HCT116 (cell line): ENCODE measurements at regions not wholly inside any gene's neighbourhood (a gene's known extent, or its start where the extent isn't known, plus 50 kb on each side); places are given as distances from the start of the nearest gene placed in this dataset.

Experiments used
- ATAC-seq: fragments of 200-7000 bp; cut with Tn5 transposase; 2 replicates; pipeline ENCODE4 v1.9.1; 2020; ENCODE audit warnings: mild to moderate bottlenecking, moderate library complexity
- BruUV-seq: library from RNA; stranded (reverse); fragments of 400-500 nt; replicated peaks from 2 replicates; lab custom pipeline; 2021; lab: Mats Ljungman, UMichigan
- CTCF ChIA-PET: fragments of 300-600 bp; sonication (Branson Sonifier 250); formaldehyde crosslinking; loops from one replicate; lab custom pipeline; 2021; ENCODE audit warnings: antibody characterized with exemption; lab: Charles Lee
- POLR2A ChIA-PET: fragments of 300-600, 350-600 bp; sonication (Branson Sonifier 250); formaldehyde crosslinking; loops from one replicate; lab custom pipeline; 2021; ENCODE audit warnings: antibody characterized with exemption; lab: Charles Lee
- RAD21 ChIA-PET, 2 experiments: fragments of 300-600 bp; sonication (Branson Sonifier 250); formaldehyde crosslinking; loops; one replicate each; lab custom pipeline; 2023; ENCODE audit warnings: low total read pairs in 2 of 2; ENCODE audit not compliant: uncharacterized antibody in 2 of 2, unreplicated experiment in 2 of 2, low non-redundant PET in 1 of 2; lab: Charles Lee
- DNase-seq: peaks from one replicate; pipeline ENCODE4 v3.0.0-alpha.2; 2010; ENCODE audit warnings: low read depth, low spot score
- H2AFZ ChIP-seq: fragments of 200-600 bp; shearing (Covaris generic), sonication (generic); 2 replicates; pipeline ENCODE4 v1.6.1; 2017; ENCODE audit warnings: low read depth, mixed run types, mixed read lengths, antibody characterized with exemption, low read length; ENCODE audit not compliant: poor library complexity, severe bottlenecking
- H3K27ac ChIP-seq: 2 replicates; pipeline ENCODE4 v1.5.1; 2012; ENCODE audit warnings: low read depth, low read length
- H3K27me3 ChIP-seq: fragments of 200-600 bp; sonication (generic); 2 replicates; pipeline ENCODE4 v1.6.1; 2016; ENCODE audit warnings: mixed run types, low read length, mixed read lengths; ENCODE audit not compliant: insufficient read depth
- H3K36me3 ChIP-seq, 2 experiments: fragments of 200-500 bp in 1 of 2; fragments of 200-600 bp in 1 of 2; sonication (Bioruptor generic) in 1 of 2; sonication (generic) in 1 of 2; 2 replicates each; pipeline versions ENCODE4 v1.5.1 to v1.6.1; 2014 to 2016; ENCODE audit warnings: low read length in 2 of 2, inconsistent platforms in 1 of 2, mixed read lengths in 1 of 2, mixed run types in 1 of 2; ENCODE audit not compliant: insufficient read depth in 2 of 2, control insufficient read depth in 1 of 2
- H3K4me1 ChIP-seq, 2 experiments: fragments of 200-600 bp in 1 of 2; sonication (generic) in 1 of 2; 2 replicates each; pipeline versions ENCODE4 v1.5.1 to v1.6.1; 2012 to 2017; ENCODE audit warnings: low read length in 2 of 2, inconsistent platforms in 1 of 2, mild to moderate bottlenecking in 1 of 2, mixed read lengths in 1 of 2, mixed run types in 1 of 2, moderate library complexity in 1 of 2; ENCODE audit not compliant: insufficient read depth in 2 of 2, control insufficient read depth in 1 of 2
- H3K4me2 ChIP-seq: fragments of 200-600 bp; sonication (generic); 2 replicates; pipeline ENCODE4 v1.6.1; 2017; ENCODE audit warnings: mixed run types, low read length, mixed read lengths
- H3K4me3 ChIP-seq, 2 experiments: fragments of 200-600 bp in 1 of 2; sonication (generic) in 1 of 2; replicated peaks in 1 of 2; 2 replicates each; pipeline ENCODE4 v1.5.1; 2011 to 2016; ENCODE audit warnings: low read length in 2 of 2, control low read depth in 1 of 2, low read depth in 1 of 2, mild to moderate bottlenecking in 1 of 2, mixed read lengths in 1 of 2, mixed run types in 1 of 2
- H3K79me2 ChIP-seq: fragments of 200-600 bp; sonication (generic); 2 replicates; pipeline ENCODE4 v1.6.1; 2017; ENCODE audit warnings: mild to moderate bottlenecking, mixed run types, low read length, moderate library complexity, mixed read lengths; ENCODE audit not compliant: insufficient read depth
- H3K9ac ChIP-seq: fragments of 200-600 bp; sonication (generic); 2 replicates; pipeline ENCODE4 v1.6.1; 2016; ENCODE audit warnings: low read length, mixed read lengths
- H3K9me2 ChIP-seq: fragments of 200-600 bp; sonication (generic), shearing (Covaris generic); 2 replicates; pipeline ENCODE4 v1.6.1; 2017; ENCODE audit warnings: mixed run types, mild to moderate bottlenecking, moderate library complexity; ENCODE audit not compliant: insufficient read depth
- H3K9me3 ChIP-seq, 2 experiments: fragments of 200-500 bp in 1 of 2; fragments of 200-600 bp in 1 of 2; sonication (Bioruptor generic) in 1 of 2; sonication (generic) in 1 of 2; 2 replicates each; pipeline ENCODE4 v1.6.1; 2014 to 2017; ENCODE audit warnings: low read length in 2 of 2, mixed read lengths in 2 of 2, inconsistent platforms in 1 of 2, low read depth in 1 of 2, mild to moderate bottlenecking in 1 of 2, mixed run types in 1 of 2, moderate library complexity in 1 of 2; ENCODE audit not compliant: control insufficient read depth in 1 of 2, insufficient read depth in 1 of 2
- H4K20me1 ChIP-seq: fragments of 200-600 bp; sonication (generic), shearing (Covaris generic); 2 replicates; pipeline ENCODE4 v1.6.1; 2017; ENCODE audit warnings: mixed run types, mild to moderate bottlenecking, moderate library complexity; ENCODE audit not compliant: insufficient read depth
- CEBPB ChIP-seq: IDR thresholded peaks from 2 replicates; pipeline ENCODE4 v1.6.1; 2012; ENCODE audit warnings: low read depth
- EZH2 ChIP-seq: fragments of 200-600 bp; sonication (generic); IDR thresholded peaks from 2 replicates; pipeline ENCODE4 v1.6.1; 2017; ENCODE audit warnings: antibody characterized with exemption, mixed run types
- EZH2phosphoT487 ChIP-seq: fragments of 200-600 bp; IDR thresholded peaks from 2 replicates; pipeline ENCODE4 v1.6.1; 2018; ENCODE audit warnings: antibody characterized with exemption, borderline replicate concordance
- FOSL1 ChIP-seq: IDR thresholded peaks from 2 replicates; pipeline ENCODE4 v1.6.1; 2012; ENCODE audit warnings: low read depth
- POLR2AphosphoS5 ChIP-seq: IDR thresholded peaks from 2 replicates; pipeline ENCODE4 v1.6.1; 2011; ENCODE audit warnings: mild to moderate bottlenecking, low read depth, low read length, moderate library complexity
- RAD21 ChIP-seq: IDR thresholded peaks from 2 replicates; pipeline ENCODE4 v1.6.1; 2012; ENCODE audit warnings: low read depth, mild to moderate bottlenecking
- SIN3A ChIP-seq: IDR thresholded peaks from 2 replicates; pipeline ENCODE4 v1.6.1; 2012; ENCODE audit warnings: low read depth
- SP1 ChIP-seq: IDR thresholded peaks from 2 replicates; pipeline ENCODE4 v1.6.1; 2012; ENCODE audit warnings: low read depth
- TCF7L2 ChIP-seq: IDR thresholded peaks from 2 replicates; pipeline ENCODE4 v1.7.0; 2011; ENCODE audit warnings: borderline replicate concordance, inconsistent platforms; ENCODE audit not compliant: insufficient read depth, insufficient read length; ENCODE audit errors: extremely low read depth
- YY1 ChIP-seq: IDR thresholded peaks from 2 replicates; pipeline ENCODE4 v1.6.1; 2011; ENCODE audit warnings: low read length, low read depth, moderate library complexity, mild to moderate bottlenecking; ENCODE audit not compliant: insufficient replicate concordance; ENCODE audit errors: extremely low read depth
- ZBTB33 ChIP-seq: IDR thresholded peaks from 2 replicates; pipeline ENCODE4 v1.6.1; 2011; ENCODE audit warnings: mild to moderate bottlenecking, low read length, moderate library complexity; ENCODE audit not compliant: insufficient replicate concordance; ENCODE audit errors: extremely low read depth
- ZFX ChIP-seq: fragments of 450-650 bp; IDR thresholded peaks from 2 replicates; pipeline ENCODE4 v1.6.1; 2017
- ZNF274 ChIP-seq: fragments of 200-500 bp; sonication (Bioruptor generic); IDR thresholded peaks from 2 replicates; pipeline ENCODE4 v1.6.1; 2014; ENCODE audit warnings: mild to moderate bottlenecking, low read depth, low read length, inconsistent platforms
- intact Hi-C: fragments of 100-400 bp; cut with micrococcal nuclease; formaldehyde crosslinking; loops from 2 replicates; pipeline ENCODE4 v1.10.0; 2022
- TF ChIP-seq, protein P1 (sequence below): IDR thresholded peaks from 2 replicates; pipeline ENCODE4 v1.6.1; 2012

GRCh38 chr11:92667486-92668152 is 301.8 kb upstream of the MTNR1B start:
- TF ChIP-seq POLR2AphosphoS5, result no peak
- TF ChIP-seq, protein P1, sequence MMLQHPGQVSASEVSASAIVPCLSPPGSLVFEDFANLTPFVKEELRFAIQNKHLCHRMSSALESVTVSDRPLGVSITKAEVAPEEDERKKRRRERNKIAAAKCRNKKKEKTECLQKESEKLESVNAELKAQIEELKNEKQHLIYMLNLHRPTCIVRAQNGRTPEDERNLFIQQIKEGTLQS, result no peak
- TF ChIP-seq ZBTB33, result no peak
- no peak for TF ChIP-seq ZNF274
- no peak for TF ChIP-seq ZFX
- TF ChIP-seq RAD21, result no peak
- TF ChIP-seq FOSL1, result no peak
- no peak for TF ChIP-seq SP1
- TF ChIP-seq EZH2, result no peak
- TF ChIP-seq EZH2phosphoT487, result no peak
- TF ChIP-seq TCF7L2, result no peak
- no peak for TF ChIP-seq YY1
- no peak for TF ChIP-seq SIN3A
- no peak for TF ChIP-seq CEBPB
- Histone ChIP-seq H3K9ac (no peak overlapping the region), H4K20me1 (no peaks in the 10 kb centered on the region), H3K27ac (no peak overlapping the region), H3K4me2 (no peak overlapping the region), H3K9me2 (no peaks in the 10 kb centered on the region), H3K9me3 (peaks cover 0 to 3% of the 10 kb centered on the region in 2 experiments; a peak in 1 of 4 replicates), H3K4me1 (no peaks in the 10 kb centered on the region), H2AFZ (no peak overlapping the region), H3K79me2 (no peaks in the 10 kb centered on the region), H3K4me3 (no peak overlapping the region), H3K27me3 (no peaks in the 10 kb centered on the region), H3K36me3 (no peaks in the 10 kb centered on the region)
- POLR2A ChIA-PET, result no interaction called here
- CTCF ChIA-PET, result no interaction called here
- BruUV-seq, result no TSS peak
- no peak for ATAC-seq
- no peak for DNase-seq
- intact Hi-C loops, result no loop called here
- RAD21 ChIA-PET, result no interaction called here
